K562 (cell line): ENCODE measurements at regions not wholly inside any gene's neighbourhood (a gene's known extent, or its start where the extent isn't known, plus 50 kb on each side); places are given as distances from the start of the nearest gene placed in this dataset.

Experiments used
- ARID3B ChIP-seq: fragments of 250-450 bp; sonication (Bioruptor Pico); IDR thresholded peaks from 2 replicates; pipeline ENCODE4 v1.4.0; 2020; ENCODE audit warnings: borderline replicate concordance
- CBX3 ChIP-seq, 2 experiments: IDR thresholded peaks; 1 replicate in 1 of 2; 2 replicates in 1 of 2; pipeline ENCODE4 v1.6.1; 2012; ENCODE audit warnings: inconsistent platforms in 2 of 2, low read length in 2 of 2, borderline replicate concordance in 1 of 2, control low read depth in 1 of 2
- CTCF ChIP-seq, 3 experiments: IDR thresholded peaks in 2 of 3; conservative IDR thresholded peaks in 1 of 3; 2 replicates each; pipeline ENCODE4 v1.5.1; 2011 to 2012; ENCODE audit warnings: low read length in 3 of 3, mild to moderate bottlenecking in 3 of 3, control low read depth in 2 of 3, improper control_type of control experiment in 1 of 3, inconsistent platforms in 1 of 3, low read depth in 1 of 3, mixed read lengths in 1 of 3, moderate library complexity in 1 of 3; ENCODE audit not compliant: insufficient read depth in 2 of 3
- EP300 ChIP-seq: IDR thresholded peaks from 2 replicates; pipeline ENCODE4 v1.6.1; 2012; ENCODE audit warnings: low read length, improper control_type of control experiment
- EWSR1 ChIP-seq: fragments of 450-650 bp; IDR thresholded peaks from 2 replicates; pipeline ENCODE4 v1.6.1; 2018; ENCODE audit warnings: borderline replicate concordance, mild to moderate bottlenecking, low read depth, moderate library complexity; ENCODE audit not compliant: partially characterized antibody
- EZH2 ChIP-seq: IDR thresholded peaks from 2 replicates; pipeline ENCODE4 v1.6.1; 2012; ENCODE audit warnings: low read depth, mild to moderate bottlenecking, inconsistent platforms, low read length, borderline replicate concordance
- FOXK2 ChIP-seq, 2 experiments: fragments of 450-650 bp; IDR thresholded peaks in 1 of 2; conservative IDR thresholded peaks in 1 of 2; 2 replicates each; pipeline ENCODE4 v1.6.1; 2016; ENCODE audit warnings: low read depth in 2 of 2, mild to moderate bottlenecking in 1 of 2
- NFYB ChIP-seq: IDR thresholded peaks from 2 replicates; pipeline ENCODE4 v1.6.1; 2011; ENCODE audit warnings: mild to moderate bottlenecking, moderate library complexity; ENCODE audit not compliant: insufficient read length; ENCODE audit errors: extremely low read depth
- NR0B1 ChIP-seq: fragments of 450-650 bp; IDR thresholded peaks from one replicate; pipeline ENCODE4 v1.6.1; 2018; ENCODE audit warnings: mild to moderate bottlenecking, moderate library complexity; ENCODE audit not compliant: partially characterized antibody
- NR4A1 ChIP-seq, 2 experiments: fragments of 250-450 bp in 1 of 2; fragments of 450-650 bp in 1 of 2; sonication (Bioruptor Pico) in 1 of 2; IDR thresholded peaks; 2 replicates each; pipeline versions ENCODE4 v1.4.0 to v1.6.1; 2016 to 2020; ENCODE audit warnings: mild to moderate bottlenecking in 2 of 2, missing compliant biosample characterization in 1 of 2, missing genetic modification characterization in 1 of 2, moderate library complexity in 1 of 2
- RFX1 ChIP-seq: fragments of 450-650 bp; IDR thresholded peaks from 2 replicates; pipeline ENCODE4 v1.6.1; 2016; ENCODE audit warnings: mild to moderate bottlenecking, moderate library complexity
- RNF2 ChIP-seq: sonication (generic); IDR thresholded peaks from 2 replicates; pipeline ENCODE4 v1.6.1; 2016
- TAF15 ChIP-seq: fragments of 200-400 bp; formaldehyde crosslinking; IDR thresholded peaks from 2 replicates; pipeline ENCODE4 v1.6.1; 2017; ENCODE audit warnings: mild to moderate bottlenecking, low read depth, low read length, moderate library complexity
- TCF7 ChIP-seq: sonication (generic); IDR thresholded peaks from 2 replicates; pipeline ENCODE4 v1.6.1; 2016; ENCODE audit warnings: antibody characterized with exemption, borderline replicate concordance

GRCh38 chr13:106390367-106390766 is 145.1 kb downstream of the EFNB2 start:
- TF ChIP-seq CTCF (IDR thresholded peaks at IDR 0.05 in 2 of 3, conservative IDR thresholded peaks at IDR 0.05 in 1 of 3; ENCODE audit: insufficient read depth in 2 of 3, low read depth in 1 of 3, low read length in 3 of 3): no peak
- TF ChIP-seq EWSR1: no peak
- no peak for TF ChIP-seq EZH2
- no peak for TF ChIP-seq EP300
- no peak for TF ChIP-seq TCF7
- TF ChIP-seq RNF2: no peak
- TF ChIP-seq ARID3B (CRISPR knock-in tag): no peak
- no peak for TF ChIP-seq NFYB
- TF ChIP-seq TAF15: no peak
- TF ChIP-seq NR4A1 (CRISPR knock-in tag; IDR thresholded peaks at IDR 0.05): no peak
- TF ChIP-seq NR4A1 (tag; IDR thresholded peaks at IDR 0.05): no peak
- no peak for TF ChIP-seq CBX3 (IDR thresholded peaks at IDR 0.05; ENCODE audit: borderline replicate concordance in 1 of 2, low read length in 2 of 2)
- TF ChIP-seq NR0B1: no peak
- TF ChIP-seq FOXK2 (conservative IDR thresholded peaks at IDR 0.05 in 1 of 2, IDR thresholded peaks at IDR 0.05 in 1 of 2; ENCODE audit: low read depth in 2 of 2): no peak
- TF ChIP-seq RFX1: no peak
